Lower leg skin (tissue), 3 donors: ENCODE measurements at regions not wholly inside any gene's neighbourhood (a gene's known extent, or its start where the extent isn't known, plus 50 kb on each side); places are given as distances from the start of the nearest gene placed in this dataset.

Experiments used
- CTCF ChIP-seq, 3 donors: fragments of 450-650 bp; IDR thresholded peaks; one replicate each; pipeline ENCODE4 v1.5.1; 2016; ENCODE audit warnings: antibody characterized with exemption in 3 of 3, mild to moderate bottlenecking in 3 of 3, moderate library complexity in 2 of 3
- POLR2A ChIP-seq, 2 donors: fragments of 450-650 bp; IDR thresholded peaks; one replicate each; pipeline ENCODE4 v1.6.1; 2016 to 2017; ENCODE audit warnings: antibody characterized with exemption in 2 of 2, mild to moderate bottlenecking in 1 of 2, moderate library complexity in 1 of 2

GRCh38 chr7:131241386-131241785 lies 86.3 kb upstream of the MKLN1 start:
- no peak for TF ChIP-seq POLR2A (IDR thresholded peaks at IDR 0.05)
- TF ChIP-seq CTCF (IDR thresholded peaks at IDR 0.05), result no peak
